ENCODE measurements at regions not wholly inside any gene's neighbourhood (a gene's known extent, or its start where the extent isn't known, plus 50 kb on each side); places are given as distances from the start of the nearest gene placed in this dataset.

GRCh38 chr2:187150670-187151069, 297.4 kb downstream of the CALCRL start:
- no peak for DNase-seq
- Histone ChIP-seq H4K20me1 (ENCODE audit: insufficient read depth, low read length) (no peaks in the 10 kb centered on the region), H3K36me3 (replicated peaks in 1 of 2; ENCODE audit: control insufficient read depth in 1 of 2, insufficient read depth in 2 of 2, low read length in 2 of 2) (no peaks in the 10 kb centered on the region), H3K79me2 (ENCODE audit: insufficient read depth, low read length) (no peaks in the 10 kb centered on the region), H3K4me1 (ENCODE audit: control insufficient read depth in 1 of 2, insufficient read depth in 2 of 2, low read length in 2 of 2) (no peaks in the 10 kb centered on the region), H3K4me3 (replicated peaks in 1 of 3; ENCODE audit: low read depth in 2 of 3, low read length in 3 of 3) (no peak overlapping the region), H3K27ac (ENCODE audit: low read depth in 1 of 2, low read length in 2 of 2) (no peak overlapping the region), H3K9ac (ENCODE audit: insufficient read depth, low read length, poor library complexity, severe bottlenecking) (no peak overlapping the region), H2AFZ (ENCODE audit: insufficient read depth, low read depth, low read length, poor library complexity, severe bottlenecking) (no peak overlapping the region), H3K27me3 (ENCODE audit: control insufficient read depth in 2 of 2, insufficient read depth in 2 of 2, low read length in 2 of 2) (no peaks in the 10 kb centered on the region), H3K9me3 (replicated peaks in 1 of 2; ENCODE audit: control insufficient read depth in 1 of 2, insufficient read depth in 1 of 2, low read length in 2 of 2) (peaks cover under 1 to 3% of the 10 kb centered on the region in 2 donors), H3K4me2 (replicated peaks; ENCODE audit: extremely low read depth, low read length, poor library complexity, severe bottlenecking) (no peak overlapping the region)
- H3K27ac Mint-ChIP-seq: no peak overlapping the region
- H3K4me1 Mint-ChIP-seq: no peaks in the 10 kb centered on the region
- intact Hi-C loops (cut with micrococcal nuclease): no loop called here
- H3K27me3 Mint-ChIP-seq (ENCODE audit: low read depth in 3 of 3): no peaks in the 10 kb centered on the region
- peaks cover 5 to 10% (median 7%) of the 10 kb centered on the region in 7 donors for H3K9me3 Mint-ChIP-seq
- no peak for TF ChIP-seq CTCF (IDR thresholded peaks at IDR 0.05)
- WGBS (ENCODE audit: insufficient coverage): 83% methylated on average over 1 of the region's 3 CpGs
- H3K36me3 Mint-ChIP-seq: no peaks in the 10 kb centered on the region
- no peak overlapping the region for H3K4me3 Mint-ChIP-seq

GRCh38 chr2:187148059-187148714, 299.2 kb upstream of the ZSWIM2 start:
- WGBS (ENCODE audit: insufficient coverage): no CpG with 5 or more reads among the region's 2 CpGs
- no peaks in the 10 kb centered on the region for H3K4me1 ChIP-seq (ENCODE audit: control insufficient read depth in 1 of 2, insufficient read depth in 2 of 2, low read length in 2 of 2)
- Mint-ChIP-seq H3K27ac (no peak overlapping the region), H3K4me1 (no peaks in the 10 kb centered on the region), H3K27me3 (ENCODE audit: low read depth in 3 of 3) (no peaks in the 10 kb centered on the region), H3K9me3 (peaks cover 0 to 7% (median 0%) of the 10 kb centered on the region in 7 donors), H3K36me3 (no peaks in the 10 kb centered on the region), H3K4me3 (no peak overlapping the region)
- no peaks in the 10 kb centered on the region for H4K20me1 ChIP-seq (ENCODE audit: insufficient read depth, low read length)
- no peak overlapping the region for H3K9ac ChIP-seq (ENCODE audit: insufficient read depth, low read length, poor library complexity, severe bottlenecking)
- no peaks in the 10 kb centered on the region for H3K27me3 ChIP-seq (ENCODE audit: control insufficient read depth in 2 of 2, insufficient read depth in 2 of 2, low read length in 2 of 2)
- no peak overlapping the region for H3K4me2 ChIP-seq (replicated peaks; ENCODE audit: extremely low read depth, low read length, poor library complexity, severe bottlenecking)
- no peaks in the 10 kb centered on the region for H3K79me2 ChIP-seq (ENCODE audit: insufficient read depth, low read length)
- no peak overlapping the region for H3K27ac ChIP-seq (ENCODE audit: low read depth in 1 of 2, low read length in 2 of 2)
- no peak for DNase-seq
- TF ChIP-seq CTCF (IDR thresholded peaks at IDR 0.05): no peak
- no peak overlapping the region for H3K4me3 ChIP-seq (replicated peaks in 1 of 3; ENCODE audit: low read depth in 2 of 3, low read length in 3 of 3)
- H3K36me3 ChIP-seq (replicated peaks in 1 of 2; ENCODE audit: control insufficient read depth in 1 of 2, insufficient read depth in 2 of 2, low read length in 2 of 2): no peaks in the 10 kb centered on the region
- no peak overlapping the region for H2AFZ ChIP-seq (ENCODE audit: insufficient read depth, low read depth, low read length, poor library complexity, severe bottlenecking)
- H3K9me3 ChIP-seq (replicated peaks in 1 of 2; ENCODE audit: control insufficient read depth in 1 of 2, insufficient read depth in 1 of 2, low read length in 2 of 2): no peaks in the 10 kb centered on the region
- intact Hi-C loops (cut with micrococcal nuclease): no loop called here
